ENCODE measurements at regions not wholly inside any gene's neighbourhood (a gene's known extent, or its start where the extent isn't known, plus 50 kb on each side); places are given as distances from the start of the nearest gene placed in this dataset.

DNA sequence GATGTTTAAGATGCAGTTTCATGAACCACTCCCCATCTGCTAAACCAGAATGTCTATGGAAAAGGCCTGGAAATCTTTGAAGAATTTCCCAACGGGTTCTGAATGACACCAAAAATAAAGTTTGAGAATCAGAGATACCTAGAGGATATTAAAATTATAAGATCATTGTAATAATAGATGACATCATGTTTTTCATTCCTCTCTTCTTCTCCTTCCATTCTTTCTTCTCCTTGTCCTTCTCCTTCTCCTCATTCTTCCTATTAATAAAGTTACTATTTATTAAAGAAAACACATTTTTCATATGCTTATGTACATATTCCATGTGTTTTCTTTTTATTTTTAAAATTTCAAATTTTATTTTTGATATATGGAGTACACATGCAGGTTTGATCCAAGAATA is 1449.4 kb downstream of the LRFN5 start:
- Histone ChIP-seq H3K27ac (no peak overlapping the region), H3K4me3 (ENCODE audit: low read depth, low read length) (no peak overlapping the region), H3K36me3 (replicated peaks) (no peaks in the 10 kb centered on the region), H3K27me3 (replicated peaks) (no peaks in the 10 kb centered on the region)
- DNase-seq, result no peak
- TF ChIP-seq, protein P1, sequence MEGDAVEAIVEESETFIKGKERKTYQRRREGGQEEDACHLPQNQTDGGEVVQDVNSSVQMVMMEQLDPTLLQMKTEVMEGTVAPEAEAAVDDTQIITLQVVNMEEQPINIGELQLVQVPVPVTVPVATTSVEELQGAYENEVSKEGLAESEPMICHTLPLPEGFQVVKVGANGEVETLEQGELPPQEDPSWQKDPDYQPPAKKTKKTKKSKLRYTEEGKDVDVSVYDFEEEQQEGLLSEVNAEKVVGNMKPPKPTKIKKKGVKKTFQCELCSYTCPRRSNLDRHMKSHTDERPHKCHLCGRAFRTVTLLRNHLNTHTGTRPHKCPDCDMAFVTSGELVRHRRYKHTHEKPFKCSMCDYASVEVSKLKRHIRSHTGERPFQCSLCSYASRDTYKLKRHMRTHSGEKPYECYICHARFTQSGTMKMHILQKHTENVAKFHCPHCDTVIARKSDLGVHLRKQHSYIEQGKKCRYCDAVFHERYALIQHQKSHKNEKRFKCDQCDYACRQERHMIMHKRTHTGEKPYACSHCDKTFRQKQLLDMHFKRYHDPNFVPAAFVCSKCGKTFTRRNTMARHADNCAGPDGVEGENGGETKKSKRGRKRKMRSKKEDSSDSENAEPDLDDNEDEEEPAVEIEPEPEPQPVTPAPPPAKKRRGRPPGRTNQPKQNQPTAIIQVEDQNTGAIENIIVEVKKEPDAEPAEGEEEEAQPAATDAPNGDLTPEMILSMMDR (IDR thresholded peaks at IDR 0.05; ENCODE audit: low read depth, low read length, missing control alignments), result no peak
- in situ Hi-C loops (cut with HindIII; ENCODE audit: low pct_ligation_motif_present, low sequenced_read_pairs), result no loop called here

DNA sequence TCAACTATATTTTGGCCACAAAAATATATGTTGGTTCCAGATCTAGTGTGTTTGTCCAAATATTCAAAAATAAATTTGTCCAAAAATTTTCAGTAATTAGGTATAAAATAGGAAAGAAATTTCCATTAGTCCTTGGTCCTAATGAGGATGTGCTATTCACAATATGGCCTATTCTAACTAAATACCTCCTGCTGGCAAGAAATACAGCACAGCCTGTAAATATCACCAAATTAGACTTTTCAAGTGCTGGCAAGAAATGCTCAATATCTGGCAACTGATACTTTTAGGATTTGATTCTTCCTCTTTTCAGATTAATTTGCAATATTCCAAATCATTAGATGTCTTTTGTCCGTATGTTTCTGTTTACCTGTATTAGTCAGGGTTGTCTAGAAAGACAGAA is 1446.2 kb downstream of the LRFN5 start:
- in situ Hi-C loops (cut with HindIII; ENCODE audit: low pct_ligation_motif_present, low sequenced_read_pairs), result no loop called here
- H3K27ac ChIP-seq, result no peak overlapping the region
- no peak overlapping the region for H3K4me3 ChIP-seq (ENCODE audit: low read depth, low read length)
- no peaks in the 10 kb centered on the region for H3K27me3 ChIP-seq (replicated peaks)
- H3K36me3 ChIP-seq (replicated peaks), result no peaks in the 10 kb centered on the region
- no peak for DNase-seq
- TF ChIP-seq, protein P1 (IDR thresholded peaks at IDR 0.05; ENCODE audit: low read depth, low read length, missing control alignments), result no peak

DNA sequence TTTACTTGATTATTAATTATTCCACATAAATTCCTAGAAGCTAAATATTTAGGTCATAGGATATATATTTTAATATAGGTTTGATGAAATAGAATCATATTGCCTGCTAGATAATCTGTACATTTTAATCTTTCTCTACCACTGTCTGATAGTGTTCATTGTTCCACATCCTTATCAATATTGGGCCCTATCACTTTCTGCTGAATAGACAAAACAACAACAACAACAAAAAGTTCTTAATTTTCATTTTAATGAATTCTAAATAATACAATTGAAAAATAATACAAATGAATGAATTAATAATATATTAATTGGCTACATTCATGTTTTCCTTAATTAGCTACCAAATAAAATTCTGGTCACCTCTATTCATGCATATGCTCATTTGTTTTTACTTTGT is 1437.2 kb downstream of the LRFN5 start:
- no peak overlapping the region for H3K27ac ChIP-seq
- no peak overlapping the region for H3K4me3 ChIP-seq (ENCODE audit: low read depth, low read length)
- in situ Hi-C loops (cut with HindIII; ENCODE audit: low pct_ligation_motif_present, low sequenced_read_pairs), result no loop called here
- no peaks in the 10 kb centered on the region for H3K27me3 ChIP-seq (replicated peaks)
- no peak for DNase-seq
- no peaks in the 10 kb centered on the region for H3K36me3 ChIP-seq (replicated peaks)
- TF ChIP-seq, protein P1 (IDR thresholded peaks at IDR 0.05; ENCODE audit: low read depth, low read length, missing control alignments), result no peak

DNA sequence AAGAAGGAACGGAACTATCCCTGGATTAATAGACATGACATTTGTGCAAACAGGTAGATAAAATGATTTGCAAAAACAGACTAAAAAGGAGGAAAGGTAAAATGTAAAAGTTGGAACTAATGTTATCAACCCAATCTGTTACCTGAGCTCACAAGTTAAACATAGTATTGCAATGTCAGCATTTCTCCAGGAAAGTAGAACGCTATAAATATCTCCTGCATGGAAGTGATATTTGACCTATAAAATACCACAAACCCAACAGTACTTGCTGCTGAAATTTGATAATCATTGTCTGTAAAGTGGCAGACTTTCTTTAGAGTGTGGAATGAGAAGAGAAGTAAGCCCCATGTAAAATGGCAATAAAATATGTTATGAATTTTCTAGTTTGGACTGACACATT is 1435.7 kb downstream of the LRFN5 start:
- no peaks in the 10 kb centered on the region for H3K36me3 ChIP-seq (replicated peaks)
- TF ChIP-seq, protein P1 (IDR thresholded peaks at IDR 0.05; ENCODE audit: low read depth, low read length, missing control alignments), result no peak
- no peak overlapping the region for H3K27ac ChIP-seq
- no peaks in the 10 kb centered on the region for H3K27me3 ChIP-seq (replicated peaks)
- DNase-seq, result no peak
- in situ Hi-C loops (cut with HindIII; ENCODE audit: low pct_ligation_motif_present, low sequenced_read_pairs), result no loop called here
- H3K4me3 ChIP-seq (ENCODE audit: low read depth, low read length), result no peak overlapping the region

DNA sequence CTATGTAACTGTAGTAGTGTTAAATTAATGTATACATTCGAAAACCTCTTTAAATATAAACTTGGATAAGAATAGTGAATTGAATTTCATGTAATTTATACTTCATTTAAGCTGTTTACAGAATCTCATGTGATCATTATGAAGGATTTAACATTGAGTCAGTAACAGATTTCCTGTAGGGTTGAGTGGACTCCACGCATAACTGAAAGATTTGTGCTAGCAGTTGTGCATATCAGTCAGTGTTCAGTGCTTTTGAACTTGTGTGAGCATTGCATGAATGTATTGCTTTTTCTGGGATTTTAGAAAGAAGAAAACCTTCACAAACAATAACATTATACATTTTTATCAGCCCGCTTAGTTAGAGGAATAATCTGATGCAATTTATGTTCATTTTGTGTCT is 1435.3 kb downstream of the LRFN5 start:
- in situ Hi-C loops (cut with HindIII; ENCODE audit: low pct_ligation_motif_present, low sequenced_read_pairs), result no loop called here
- TF ChIP-seq, protein P1 (IDR thresholded peaks at IDR 0.05; ENCODE audit: low read depth, low read length, missing control alignments), result no peak
- Histone ChIP-seq H3K27me3 (replicated peaks) (no peaks in the 10 kb centered on the region), H3K36me3 (replicated peaks) (no peaks in the 10 kb centered on the region), H3K27ac (no peak overlapping the region), H3K4me3 (ENCODE audit: low read depth, low read length) (no peak overlapping the region)
- no peak for DNase-seq

DNA sequence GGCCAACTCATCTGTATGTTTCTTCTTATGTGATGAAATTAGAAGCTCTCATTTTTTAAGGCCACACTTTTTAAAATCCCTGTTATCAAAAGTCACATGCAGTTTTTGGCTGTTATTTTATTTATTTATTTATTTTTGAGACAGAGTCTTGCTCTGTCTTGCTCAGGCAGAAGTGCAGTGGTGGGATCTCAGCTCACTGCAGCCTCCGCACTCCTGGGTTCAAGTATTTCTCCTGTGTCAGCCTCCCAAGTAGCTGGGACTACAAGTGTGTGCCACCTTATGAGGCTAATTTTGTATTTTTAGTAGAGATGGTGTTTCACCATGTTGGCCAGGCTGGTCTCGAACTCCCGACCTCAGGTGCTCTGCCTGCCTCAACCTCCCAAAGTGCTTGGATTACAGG is 1434.5 kb downstream of the LRFN5 start:
- TF ChIP-seq, protein P1 (IDR thresholded peaks at IDR 0.05; ENCODE audit: low read depth, low read length, missing control alignments), result no peak
- no peak for DNase-seq
- H3K27me3 ChIP-seq (replicated peaks), result no peaks in the 10 kb centered on the region
- H3K36me3 ChIP-seq (replicated peaks), result no peaks in the 10 kb centered on the region
- no peak overlapping the region for H3K27ac ChIP-seq
- in situ Hi-C loops (cut with HindIII; ENCODE audit: low pct_ligation_motif_present, low sequenced_read_pairs), result no loop called here
- H3K4me3 ChIP-seq (ENCODE audit: low read depth, low read length), result no peak overlapping the region
